WERI-Rb-1 (cell line): ENCODE measurements at regions not wholly inside any gene's neighbourhood (a gene's known extent, or its start where the extent isn't known, plus 50 kb on each side); places are given as distances from the start of the nearest gene placed in this dataset.

Source experiments
- DNase-seq: peaks from one replicate; pipeline ENCODE4 v3.0.0-alpha.2; 2020
- H3K27ac ChIP-seq: fragments of 250-450 bp; sonication (Bioruptor Pico); 2 replicates; pipeline ENCODE4 v1.5.1; 2020; ENCODE audit warnings: mild to moderate bottlenecking, moderate library complexity
- H3K27me3 ChIP-seq: fragments of 250-450 bp; sonication (Bioruptor Pico); 2 replicates; pipeline ENCODE4 v1.5.1; 2021; ENCODE audit warnings: mild to moderate bottlenecking, low read depth, moderate library complexity; ENCODE audit not compliant: insufficient read depth, severe bottlenecking
- H3K36me3 ChIP-seq: fragments of 250-450 bp; sonication (Bioruptor Pico); 2 replicates; pipeline ENCODE4 v1.5.1; 2020; ENCODE audit warnings: mild to moderate bottlenecking, moderate library complexity
- H3K4me3 ChIP-seq: 2 replicates; pipeline ENCODE4 v1.5.1; 2011; ENCODE audit warnings: low read depth, mild to moderate bottlenecking, control low read depth, low read length
- H3K9me3 ChIP-seq: fragments of 250-450 bp; sonication (Bioruptor Pico); 2 replicates; pipeline ENCODE4 v1.5.1; 2021; ENCODE audit warnings: mild to moderate bottlenecking, moderate library complexity; ENCODE audit not compliant: severe bottlenecking
- TF ChIP-seq, protein P1 (sequence below): IDR thresholded peaks from 2 replicates; pipeline ENCODE4 v1.5.1; 2011; ENCODE audit warnings: low read depth, mild to moderate bottlenecking, control low read depth, inconsistent platforms, low read length

DNA sequence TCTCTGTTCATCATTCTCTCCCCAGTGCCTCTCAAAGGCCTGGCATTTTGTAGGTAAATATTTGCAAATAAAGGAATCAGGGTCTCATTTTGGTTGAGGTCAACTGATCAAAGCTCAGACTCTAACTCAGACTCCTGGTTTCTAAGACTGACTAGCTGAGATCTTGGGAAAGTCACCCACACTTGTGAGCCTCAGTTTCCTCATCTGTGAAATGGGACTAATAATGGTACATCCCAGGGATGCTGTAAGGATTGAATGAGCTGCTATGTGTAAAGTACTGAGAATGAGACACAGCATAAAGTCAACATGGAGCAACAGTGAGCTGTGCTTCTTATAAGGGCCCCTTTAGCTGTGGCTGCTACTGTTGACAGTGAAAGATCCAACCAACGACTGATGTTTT is 70.6 kb upstream of the XYLT1 start:
- no peak overlapping the region for H3K27ac ChIP-seq
- TF ChIP-seq, protein P1, sequence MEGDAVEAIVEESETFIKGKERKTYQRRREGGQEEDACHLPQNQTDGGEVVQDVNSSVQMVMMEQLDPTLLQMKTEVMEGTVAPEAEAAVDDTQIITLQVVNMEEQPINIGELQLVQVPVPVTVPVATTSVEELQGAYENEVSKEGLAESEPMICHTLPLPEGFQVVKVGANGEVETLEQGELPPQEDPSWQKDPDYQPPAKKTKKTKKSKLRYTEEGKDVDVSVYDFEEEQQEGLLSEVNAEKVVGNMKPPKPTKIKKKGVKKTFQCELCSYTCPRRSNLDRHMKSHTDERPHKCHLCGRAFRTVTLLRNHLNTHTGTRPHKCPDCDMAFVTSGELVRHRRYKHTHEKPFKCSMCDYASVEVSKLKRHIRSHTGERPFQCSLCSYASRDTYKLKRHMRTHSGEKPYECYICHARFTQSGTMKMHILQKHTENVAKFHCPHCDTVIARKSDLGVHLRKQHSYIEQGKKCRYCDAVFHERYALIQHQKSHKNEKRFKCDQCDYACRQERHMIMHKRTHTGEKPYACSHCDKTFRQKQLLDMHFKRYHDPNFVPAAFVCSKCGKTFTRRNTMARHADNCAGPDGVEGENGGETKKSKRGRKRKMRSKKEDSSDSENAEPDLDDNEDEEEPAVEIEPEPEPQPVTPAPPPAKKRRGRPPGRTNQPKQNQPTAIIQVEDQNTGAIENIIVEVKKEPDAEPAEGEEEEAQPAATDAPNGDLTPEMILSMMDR, result no peak
- no peaks in the 10 kb centered on the region for H3K27me3 ChIP-seq
- no peak overlapping the region for H3K4me3 ChIP-seq
- no peaks in the 10 kb centered on the region for H3K36me3 ChIP-seq
- H3K9me3 ChIP-seq, result no peaks in the 10 kb centered on the region
- DNase-seq, result no peak

DNA sequence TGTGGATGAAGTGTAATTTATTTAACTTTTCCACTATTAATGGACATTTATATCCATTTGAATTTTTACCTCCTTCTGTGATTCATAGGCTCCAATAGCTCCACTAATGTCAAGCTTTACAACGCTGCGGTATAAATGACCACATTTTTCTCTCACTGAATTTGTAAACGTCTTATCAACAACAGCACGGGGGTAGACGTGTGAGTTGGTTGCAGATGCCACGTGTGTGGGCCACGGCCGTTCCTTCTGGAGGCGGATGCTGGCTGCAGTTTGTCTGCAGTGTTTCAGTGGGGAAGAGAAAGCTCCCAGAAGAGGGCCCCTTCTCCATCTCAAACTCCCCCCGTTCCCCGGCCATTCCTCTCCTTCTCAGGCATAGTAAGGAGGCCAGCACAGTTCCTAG is 68.2 kb upstream of the XYLT1 start:
- no peak for DNase-seq
- TF ChIP-seq, protein P1, result no peak
- Histone ChIP-seq H3K4me3 (no peak overlapping the region), H3K9me3 (no peaks in the 10 kb centered on the region), H3K27ac (no peak overlapping the region), H3K27me3 (no peaks in the 10 kb centered on the region), H3K36me3 (no peaks in the 10 kb centered on the region)

DNA sequence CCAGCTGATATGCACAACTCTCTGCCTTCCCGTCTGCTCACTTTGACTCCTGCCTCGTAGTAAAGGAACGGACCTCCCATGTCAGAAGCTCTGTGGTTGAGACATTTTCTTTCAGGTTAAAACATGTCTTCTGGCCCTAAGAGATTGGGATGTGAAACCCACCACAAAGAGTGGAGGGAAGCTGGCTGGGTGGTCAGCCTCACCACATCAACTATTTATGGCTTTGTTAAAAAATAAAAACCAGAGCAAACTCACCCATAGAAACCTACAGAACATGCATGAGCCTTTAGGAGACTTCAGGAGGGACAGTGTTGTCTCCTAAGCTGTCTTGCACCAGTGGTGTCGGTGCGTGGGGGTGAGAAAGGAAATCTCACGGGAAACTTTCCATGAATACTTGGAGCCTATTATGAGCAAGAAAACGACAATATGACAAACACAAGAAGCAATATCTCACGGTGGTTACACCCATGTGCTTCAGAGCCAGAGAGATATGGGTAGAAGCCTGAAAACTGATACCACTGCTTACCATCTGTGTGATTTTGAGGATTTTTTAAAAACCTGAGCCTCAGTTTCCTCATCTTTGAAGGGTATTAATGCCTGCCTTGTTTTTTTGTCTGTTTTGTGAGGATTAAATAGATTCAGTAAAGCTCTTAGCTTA is 61.7 kb upstream of the XYLT1 start:
- no peak overlapping the region for H3K4me3 ChIP-seq
- no peak for DNase-seq
- H3K27ac ChIP-seq, result no peak overlapping the region

GRCh38 chr16:17529982-17530760 is 59.4 kb upstream of the XYLT1 start:
- Histone ChIP-seq H3K9me3 (no peaks in the 10 kb centered on the region), H3K4me3 (no peak overlapping the region), H3K27me3 (no peaks in the 10 kb centered on the region), H3K27ac (no peak overlapping the region), H3K36me3 (no peaks in the 10 kb centered on the region)
- TF ChIP-seq, protein P1, result no peak
- no peak for DNase-seq

More for the DNA sequence above, 61.7 kb upstream of the XYLT1 start:
- H3K27me3 ChIP-seq, result no peaks in the 10 kb centered on the region
- no peaks in the 10 kb centered on the region for H3K36me3 ChIP-seq
- H3K9me3 ChIP-seq, result no peaks in the 10 kb centered on the region
- TF ChIP-seq, protein P1, result no peak

DNA sequence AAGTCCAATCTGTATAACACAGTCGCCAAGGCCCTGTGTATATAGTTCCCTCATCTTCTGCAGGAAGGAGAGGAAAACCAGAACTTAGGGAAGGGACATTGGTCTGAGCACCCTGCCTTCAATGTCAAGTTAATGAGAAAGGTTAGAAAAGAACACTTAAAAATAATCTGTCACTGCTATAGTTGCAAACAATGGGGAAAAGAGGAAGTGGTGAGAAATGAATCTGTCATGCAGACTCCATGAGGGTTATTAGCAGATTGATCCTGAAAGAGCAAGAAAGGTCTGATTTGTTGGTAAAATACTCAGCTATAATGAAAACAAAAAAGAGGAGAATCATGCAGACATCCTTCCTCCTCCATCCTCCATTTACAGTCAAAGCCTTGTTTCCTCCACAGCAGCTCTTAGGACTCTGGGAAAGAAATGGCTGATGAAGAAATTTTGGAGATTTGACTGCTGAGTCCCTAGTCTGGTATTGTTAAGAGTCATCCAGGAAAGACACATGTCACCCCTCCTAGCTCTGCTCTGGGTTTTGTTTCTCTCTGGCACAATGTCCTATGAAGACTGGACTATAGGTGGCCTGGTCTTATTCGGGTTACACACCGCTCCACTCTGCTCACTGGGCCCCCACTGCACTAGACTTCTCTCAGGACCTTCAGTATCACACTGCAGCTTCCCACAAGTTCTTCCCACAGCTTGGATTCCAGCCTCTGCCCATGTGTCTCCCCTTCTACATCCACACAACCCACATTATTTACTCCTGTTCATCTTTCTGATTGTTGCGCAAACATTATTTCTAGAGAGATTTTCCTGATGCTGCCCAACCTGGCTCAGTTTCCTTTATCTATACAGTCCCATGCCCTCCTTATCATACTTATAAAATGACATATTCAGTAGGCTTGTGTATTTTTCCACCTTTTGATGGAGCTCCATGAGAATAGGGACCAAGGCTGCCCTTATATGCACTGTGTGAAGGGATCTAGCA is 56.5 kb upstream of the XYLT1 start:
- Histone ChIP-seq H3K36me3 (no peaks in the 10 kb centered on the region), H3K9me3 (no peaks in the 10 kb centered on the region), H3K27ac (no peak overlapping the region), H3K4me3 (no peak overlapping the region), H3K27me3 (no peaks in the 10 kb centered on the region)
- DNase-seq, result no peak
- TF ChIP-seq, protein P1, result no peak
